ENCODE measurements at regions not wholly inside any gene's neighbourhood (a gene's known extent, or its start where the extent isn't known, plus 50 kb on each side); places are given as distances from the start of the nearest gene placed in this dataset.

DNA sequence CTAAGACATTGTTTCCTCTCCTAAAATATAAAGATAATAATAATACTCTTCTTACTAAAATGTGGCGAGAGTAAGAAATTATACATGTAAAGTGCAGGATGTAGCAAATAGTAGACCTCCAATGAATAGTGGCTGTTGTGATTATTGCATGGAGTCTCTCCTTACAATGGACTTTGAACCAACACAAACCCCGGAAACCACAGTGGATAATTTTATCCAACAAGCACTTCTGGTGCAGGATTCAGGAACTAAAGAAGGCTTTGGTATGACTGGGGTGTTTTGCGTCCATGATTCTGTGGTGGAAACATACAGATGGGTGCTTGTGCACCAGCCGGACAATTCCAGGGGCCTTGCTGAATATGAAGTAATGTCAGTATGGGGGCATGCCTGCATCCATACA lies 146.4 kb upstream of the UBASH3B start:
- Histone ChIP-seq H3K9ac (ENCODE audit: low read depth in 1 of 2, low read length in 2 of 2) (no peak overlapping the region), H3K27me3 (ENCODE audit: control insufficient read depth in 4 of 4, insufficient read depth in 4 of 4, low read length in 3 of 4) (no peaks in the 10 kb centered on the region), H3K9me3 (ENCODE audit: control insufficient read depth in 4 of 4, low read length in 3 of 4) (no peaks in the 10 kb centered on the region), H3K27ac (ENCODE audit: low read depth in 1 of 2, low read length in 2 of 2) (no peak overlapping the region), H3K36me3 (ENCODE audit: control insufficient read depth in 4 of 4, insufficient read depth in 3 of 4, low read depth in 1 of 4, low read length in 3 of 4) (no peaks in the 10 kb centered on the region), H3K4me1 (ENCODE audit: control insufficient read depth in 4 of 4, insufficient read depth in 4 of 4, low read length in 3 of 4) (peaks cover 0 to 5% (median 2%) of the 10 kb centered on the region in 4 donors), H3K4me3 (ENCODE audit: low read depth in 1 of 3, low read length in 3 of 3) (no peak overlapping the region)
- no peak for DNase-seq (ENCODE audit: low spot score)
- TF ChIP-seq HNF4A (conservative IDR thresholded peaks at IDR 0.05): peak in 1 of 2 donors; percentile 8
- TF ChIP-seq EGR1 (IDR thresholded peaks at IDR 0.05; ENCODE audit: low read depth in 2 of 2): no peak
- WGBS: 77% methylated on average over 4 of the region's 4 CpGs

DNA sequence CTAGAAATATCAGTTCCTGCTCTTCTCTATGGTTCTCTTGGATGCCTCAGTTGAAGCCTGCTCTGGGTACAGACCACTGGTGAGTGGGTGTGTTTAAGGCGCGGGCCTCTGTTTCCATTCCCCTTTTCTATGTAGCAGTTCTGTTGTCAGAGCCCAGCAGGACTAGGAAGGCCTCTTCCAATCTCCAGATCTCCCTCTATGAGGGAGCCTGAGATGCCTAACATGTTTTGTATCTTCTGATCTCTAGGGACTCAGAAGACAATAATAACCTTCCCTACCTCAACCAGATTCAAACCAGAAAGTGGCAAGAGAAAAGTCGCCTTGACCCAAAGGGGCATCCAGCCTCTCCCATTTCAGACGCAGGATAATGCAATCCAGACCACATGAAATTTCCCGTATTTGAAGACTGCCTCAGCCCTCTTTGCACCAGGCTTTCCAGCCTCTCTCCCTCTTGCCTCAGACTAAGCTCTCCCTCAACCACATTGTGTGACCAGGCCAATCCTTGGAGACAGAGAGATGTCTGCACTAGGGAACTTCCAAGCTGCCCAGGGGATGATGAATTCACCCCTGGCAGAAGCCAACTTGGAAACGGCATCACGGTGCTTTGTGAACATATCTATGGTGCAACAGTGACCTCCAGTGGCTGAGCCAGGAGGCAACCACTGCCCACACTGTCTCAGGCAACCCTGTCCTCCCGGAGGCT lies 150.1 kb upstream of the UBASH3B start:
- DNase-seq (ENCODE audit: low spot score): peak; percentile 74

More for the DNA sequence above, 150.1 kb upstream of the UBASH3B start:
- 47% methylated on average over 8 of the region's 8 CpGs for WGBS
- no peak overlapping the region for H3K4me3 ChIP-seq (ENCODE audit: low read depth in 1 of 3, low read length in 3 of 3)
- H3K4me1 ChIP-seq (ENCODE audit: control insufficient read depth in 4 of 4, insufficient read depth in 4 of 4, low read length in 3 of 4): peaks cover 0 to 5% (median 2%) of the 10 kb centered on the region in 4 donors
- no peaks in the 10 kb centered on the region for H3K36me3 ChIP-seq (ENCODE audit: control insufficient read depth in 4 of 4, insufficient read depth in 3 of 4, low read depth in 1 of 4, low read length in 3 of 4)
- H3K27me3 ChIP-seq (ENCODE audit: control insufficient read depth in 4 of 4, insufficient read depth in 4 of 4, low read length in 3 of 4): no peaks in the 10 kb centered on the region
- TF ChIP-seq FOXA2 (IDR thresholded peaks at IDR 0.05): no peak
- no peak for TF ChIP-seq SP1 (IDR thresholded peaks at IDR 0.05)
- TF ChIP-seq RAD21 (IDR thresholded peaks at IDR 0.05): peak; percentile 97
- no peak for TF ChIP-seq GABPA (IDR thresholded peaks at IDR 0.05 in 1 of 2, conservative IDR thresholded peaks at IDR 0.05 in 1 of 2)
- TF ChIP-seq NR2F2 (IDR thresholded peaks at IDR 0.05): no peak
- peak in 1 of 2 donors; percentile 25 for TF ChIP-seq RXRA (IDR thresholded peaks at IDR 0.05)
- TF ChIP-seq, protein P1, sequence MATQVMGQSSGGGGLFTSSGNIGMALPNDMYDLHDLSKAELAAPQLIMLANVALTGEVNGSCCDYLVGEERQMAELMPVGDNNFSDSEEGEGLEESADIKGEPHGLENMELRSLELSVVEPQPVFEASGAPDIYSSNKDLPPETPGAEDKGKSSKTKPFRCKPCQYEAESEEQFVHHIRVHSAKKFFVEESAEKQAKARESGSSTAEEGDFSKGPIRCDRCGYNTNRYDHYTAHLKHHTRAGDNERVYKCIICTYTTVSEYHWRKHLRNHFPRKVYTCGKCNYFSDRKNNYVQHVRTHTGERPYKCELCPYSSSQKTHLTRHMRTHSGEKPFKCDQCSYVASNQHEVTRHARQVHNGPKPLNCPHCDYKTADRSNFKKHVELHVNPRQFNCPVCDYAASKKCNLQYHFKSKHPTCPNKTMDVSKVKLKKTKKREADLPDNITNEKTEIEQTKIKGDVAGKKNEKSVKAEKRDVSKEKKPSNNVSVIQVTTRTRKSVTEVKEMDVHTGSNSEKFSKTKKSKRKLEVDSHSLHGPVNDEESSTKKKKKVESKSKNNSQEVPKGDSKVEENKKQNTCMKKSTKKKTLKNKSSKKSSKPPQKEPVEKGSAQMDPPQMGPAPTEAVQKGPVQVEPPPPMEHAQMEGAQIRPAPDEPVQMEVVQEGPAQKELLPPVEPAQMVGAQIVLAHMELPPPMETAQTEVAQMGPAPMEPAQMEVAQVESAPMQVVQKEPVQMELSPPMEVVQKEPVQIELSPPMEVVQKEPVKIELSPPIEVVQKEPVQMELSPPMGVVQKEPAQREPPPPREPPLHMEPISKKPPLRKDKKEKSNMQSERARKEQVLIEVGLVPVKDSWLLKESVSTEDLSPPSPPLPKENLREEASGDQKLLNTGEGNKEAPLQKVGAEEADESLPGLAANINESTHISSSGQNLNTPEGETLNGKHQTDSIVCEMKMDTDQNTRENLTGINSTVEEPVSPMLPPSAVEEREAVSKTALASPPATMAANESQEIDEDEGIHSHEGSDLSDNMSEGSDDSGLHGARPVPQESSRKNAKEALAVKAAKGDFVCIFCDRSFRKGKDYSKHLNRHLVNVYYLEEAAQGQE (IDR thresholded peaks at IDR 0.05): no peak
- TF ChIP-seq, protein P2, sequence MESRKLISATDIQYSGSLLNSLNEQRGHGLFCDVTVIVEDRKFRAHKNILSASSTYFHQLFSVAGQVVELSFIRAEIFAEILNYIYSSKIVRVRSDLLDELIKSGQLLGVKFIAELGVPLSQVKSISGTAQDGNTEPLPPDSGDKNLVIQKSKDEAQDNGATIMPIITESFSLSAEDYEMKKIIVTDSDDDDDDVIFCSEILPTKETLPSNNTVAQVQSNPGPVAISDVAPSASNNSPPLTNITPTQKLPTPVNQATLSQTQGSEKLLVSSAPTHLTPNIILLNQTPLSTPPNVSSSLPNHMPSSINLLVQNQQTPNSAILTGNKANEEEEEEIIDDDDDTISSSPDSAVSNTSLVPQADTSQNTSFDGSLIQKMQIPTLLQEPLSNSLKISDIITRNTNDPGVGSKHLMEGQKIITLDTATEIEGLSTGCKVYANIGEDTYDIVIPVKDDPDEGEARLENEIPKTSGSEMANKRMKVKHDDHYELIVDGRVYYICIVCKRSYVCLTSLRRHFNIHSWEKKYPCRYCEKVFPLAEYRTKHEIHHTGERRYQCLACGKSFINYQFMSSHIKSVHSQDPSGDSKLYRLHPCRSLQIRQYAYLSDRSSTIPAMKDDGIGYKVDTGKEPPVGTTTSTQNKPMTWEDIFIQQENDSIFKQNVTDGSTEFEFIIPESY (IDR thresholded peaks at IDR 0.05): no peak
- no peak for TF ChIP-seq YY1 (IDR thresholded peaks at IDR 0.05)
- TF ChIP-seq, protein P3, sequence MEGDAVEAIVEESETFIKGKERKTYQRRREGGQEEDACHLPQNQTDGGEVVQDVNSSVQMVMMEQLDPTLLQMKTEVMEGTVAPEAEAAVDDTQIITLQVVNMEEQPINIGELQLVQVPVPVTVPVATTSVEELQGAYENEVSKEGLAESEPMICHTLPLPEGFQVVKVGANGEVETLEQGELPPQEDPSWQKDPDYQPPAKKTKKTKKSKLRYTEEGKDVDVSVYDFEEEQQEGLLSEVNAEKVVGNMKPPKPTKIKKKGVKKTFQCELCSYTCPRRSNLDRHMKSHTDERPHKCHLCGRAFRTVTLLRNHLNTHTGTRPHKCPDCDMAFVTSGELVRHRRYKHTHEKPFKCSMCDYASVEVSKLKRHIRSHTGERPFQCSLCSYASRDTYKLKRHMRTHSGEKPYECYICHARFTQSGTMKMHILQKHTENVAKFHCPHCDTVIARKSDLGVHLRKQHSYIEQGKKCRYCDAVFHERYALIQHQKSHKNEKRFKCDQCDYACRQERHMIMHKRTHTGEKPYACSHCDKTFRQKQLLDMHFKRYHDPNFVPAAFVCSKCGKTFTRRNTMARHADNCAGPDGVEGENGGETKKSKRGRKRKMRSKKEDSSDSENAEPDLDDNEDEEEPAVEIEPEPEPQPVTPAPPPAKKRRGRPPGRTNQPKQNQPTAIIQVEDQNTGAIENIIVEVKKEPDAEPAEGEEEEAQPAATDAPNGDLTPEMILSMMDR (IDR thresholded peaks at IDR 0.05; ENCODE audit: low read depth, low read length, missing input control): peak; percentile 97
- TF ChIP-seq FOXA1 (IDR thresholded peaks at IDR 0.05): no peak
- no peak for TF ChIP-seq EGR1 (IDR thresholded peaks at IDR 0.05; ENCODE audit: low read depth in 2 of 2)
- TF ChIP-seq JUND (IDR thresholded peaks at IDR 0.05): no peak
- H3K9ac ChIP-seq (ENCODE audit: low read depth in 1 of 2, low read length in 2 of 2): no peak overlapping the region
- H3K27ac ChIP-seq (ENCODE audit: low read depth in 1 of 2, low read length in 2 of 2): no peak overlapping the region
- H3K9me3 ChIP-seq (ENCODE audit: control insufficient read depth in 4 of 4, low read length in 3 of 4): no peaks in the 10 kb centered on the region
